ENCODE measurements at regions not wholly inside any gene's neighbourhood (a gene's known extent, or its start where the extent isn't known, plus 50 kb on each side); places are given as distances from the start of the nearest gene placed in this dataset.

- no peaks in the 10 kb centered on the region for H3K36me3 Mint-ChIP-seq
- H3K27ac Mint-ChIP-seq, result no peak overlapping the region
- peaks cover 3% of the 10 kb centered on the region in 2 donors for H3K9me3 Mint-ChIP-seq
- no peak for ATAC-seq
- DNase-seq (ENCODE audit: low spot score in 2 of 2), result no peak
Observed at GRCh38 chrX:122441451-122441850, 742.6 kb upstream of the GRIA3 start.

- no peak for DNase-seq (ENCODE audit: low spot score in 2 of 2)
- Mint-ChIP-seq H3K9me3 (no peaks in the 10 kb centered on the region), H3K27ac (no peak overlapping the region), H3K36me3 (no peaks in the 10 kb centered on the region)
- ATAC-seq, result no peak
Observed at GRCh38 chrX:122445466-122445865, 738.6 kb upstream of the GRIA3 start.

- DNase-seq (ENCODE audit: low spot score in 2 of 2) (no peak), ATAC-seq (no peak)
- Mint-ChIP-seq H3K9me3 (no peaks in the 10 kb centered on the region), H3K27ac (no peak overlapping the region), H3K36me3 (no peaks in the 10 kb centered on the region)
Observed at GRCh38 chrX:122464341-122464740, 719.7 kb upstream of the GRIA3 start.

- Mint-ChIP-seq H3K9me3 (no peaks in the 10 kb centered on the region), H3K36me3 (no peaks in the 10 kb centered on the region), H3K27ac (no peak overlapping the region)
- ATAC-seq (no peak), DNase-seq (ENCODE audit: low spot score in 2 of 2) (no peak)
Observed at GRCh38 chrX:122475306-122475705, 708.8 kb upstream of the GRIA3 start.

- DNase-seq (ENCODE audit: low spot score in 2 of 2) (no peak), ATAC-seq (no peak)
- Mint-ChIP-seq H3K36me3 (no peaks in the 10 kb centered on the region), H3K27ac (no peak overlapping the region), H3K9me3 (peaks cover 0 to 4% of the 10 kb centered on the region in 2 donors)
Observed at GRCh38 chrX:122500556-122500955, 683.5 kb upstream of the GRIA3 start.

- Mint-ChIP-seq H3K9me3 (peaks cover 0 to 4% of the 10 kb centered on the region in 2 donors), H3K36me3 (no peaks in the 10 kb centered on the region), H3K27ac (no peak overlapping the region)
- no peak for ATAC-seq
- no peak for DNase-seq (ENCODE audit: low spot score in 2 of 2)
Observed at GRCh38 chrX:122501652-122502051, 682.4 kb upstream of the GRIA3 start.

- H3K9me3 Mint-ChIP-seq, result peaks cover 0 to 4% of the 10 kb centered on the region in 2 donors
- ATAC-seq, result no peak
- DNase-seq (ENCODE audit: low spot score in 2 of 2), result no peak
- H3K36me3 Mint-ChIP-seq, result no peaks in the 10 kb centered on the region
- no peak overlapping the region for H3K27ac Mint-ChIP-seq
Observed at GRCh38 chrX:122504026-122504425, 680.1 kb upstream of the GRIA3 start.

GRCh38 chrX:122512561-122513072 is 671.5 kb upstream of the GRIA3 start:
- no peak for ATAC-seq
- H3K9me3 Mint-ChIP-seq, result peaks cover 0 to 4% of the 10 kb centered on the region in 2 donors
- H3K27ac Mint-ChIP-seq, result no peak overlapping the region
- DNase-seq (ENCODE audit: low spot score in 2 of 2), result no peak
- H3K36me3 Mint-ChIP-seq, result no peaks in the 10 kb centered on the region

GRCh38 chrX:122517786-122518185 is 666.3 kb upstream of the GRIA3 start:
- Mint-ChIP-seq H3K36me3 (no peaks in the 10 kb centered on the region), H3K27ac (no peak overlapping the region), H3K9me3 (peaks cover 0 to 4% of the 10 kb centered on the region in 2 donors)
- DNase-seq (ENCODE audit: low spot score in 2 of 2) (no peak), ATAC-seq (no peak)

- no peak overlapping the region for H3K27ac Mint-ChIP-seq
- H3K36me3 Mint-ChIP-seq, result no peaks in the 10 kb centered on the region
- ATAC-seq (no peak), DNase-seq (ENCODE audit: low spot score in 2 of 2) (no peak)
- no peaks in the 10 kb centered on the region for H3K9me3 Mint-ChIP-seq
Observed at GRCh38 chrX:122545778-122546177, 638.3 kb upstream of the GRIA3 start.

- Mint-ChIP-seq H3K9me3 (no peaks in the 10 kb centered on the region), H3K36me3 (no peaks in the 10 kb centered on the region), H3K27ac (no peak overlapping the region)
- ATAC-seq (no peak), DNase-seq (ENCODE audit: low spot score in 2 of 2) (no peak)
Observed at GRCh38 chrX:122546269-122546668, 637.8 kb upstream of the GRIA3 start.

GRCh38 chrX:122552286-122552800 is 631.7 kb upstream of the GRIA3 start:
- H3K36me3 Mint-ChIP-seq, result no peaks in the 10 kb centered on the region
- DNase-seq (ENCODE audit: low spot score in 2 of 2) (no peak), ATAC-seq (no peak)
- no peak overlapping the region for H3K27ac Mint-ChIP-seq
- H3K9me3 Mint-ChIP-seq, result peaks cover 4 to 5% of the 10 kb centered on the region in 2 donors

GRCh38 chrX:122555925-122556324 is 628.2 kb upstream of the GRIA3 start:
- DNase-seq (ENCODE audit: low spot score in 2 of 2) (no peak), ATAC-seq (no peak)
- no peaks in the 10 kb centered on the region for H3K36me3 Mint-ChIP-seq
- no peak overlapping the region for H3K27ac Mint-ChIP-seq
- peaks cover 5 to 9% of the 10 kb centered on the region in 2 donors for H3K9me3 Mint-ChIP-seq

- ATAC-seq (no peak), DNase-seq (ENCODE audit: low spot score in 2 of 2) (no peak)
- no peaks in the 10 kb centered on the region for H3K36me3 Mint-ChIP-seq
- peaks cover 0 to 3% of the 10 kb centered on the region in 2 donors for H3K9me3 Mint-ChIP-seq
- no peak overlapping the region for H3K27ac Mint-ChIP-seq
Observed at GRCh38 chrX:122565952-122566351, 618.1 kb upstream of the GRIA3 start.

GRCh38 chrX:122566401-122566800 is 617.7 kb upstream of the GRIA3 start:
- DNase-seq (ENCODE audit: low spot score in 2 of 2) (no peak), ATAC-seq (no peak)
- peaks cover 0 to 3% of the 10 kb centered on the region in 2 donors for H3K9me3 Mint-ChIP-seq
- no peaks in the 10 kb centered on the region for H3K36me3 Mint-ChIP-seq
- H3K27ac Mint-ChIP-seq, result no peak overlapping the region

- H3K27ac Mint-ChIP-seq, result no peak overlapping the region
- no peaks in the 10 kb centered on the region for H3K36me3 Mint-ChIP-seq
- H3K9me3 Mint-ChIP-seq, result peaks cover 0 to 7% of the 10 kb centered on the region in 2 donors
- ATAC-seq (no peak), DNase-seq (ENCODE audit: low spot score in 2 of 2) (no peak)
Observed at GRCh38 chrX:122567911-122568310, 616.2 kb upstream of the GRIA3 start.

GRCh38 chrX:122572461-122572860 is 611.6 kb upstream of the GRIA3 start:
- Mint-ChIP-seq H3K27ac (no peak overlapping the region), H3K9me3 (peaks cover 0 to 7% of the 10 kb centered on the region in 2 donors), H3K36me3 (no peaks in the 10 kb centered on the region)
- DNase-seq (ENCODE audit: low spot score in 2 of 2) (no peak), ATAC-seq (no peak)

GRCh38 chrX:122579036-122579435 is 605.0 kb upstream of the GRIA3 start:
- H3K27ac Mint-ChIP-seq, result no peak overlapping the region
- peaks cover 5 to 6% of the 10 kb centered on the region in 2 donors for H3K9me3 Mint-ChIP-seq
- DNase-seq (ENCODE audit: low spot score in 2 of 2) (no peak), ATAC-seq (no peak)
- H3K36me3 Mint-ChIP-seq, result no peaks in the 10 kb centered on the region

All from activated naive CD4-positive, alpha-beta T cell treated with anti-CD3 and anti-CD28 coated beads, Interleukin-2, amount 50 U/mL, for 72 hours (primary cell).